B cell (primary cell): ENCODE measurements at regions not wholly inside any gene's neighbourhood (a gene's known extent, or its start where the extent isn't known, plus 50 kb on each side); places are given as distances from the start of the nearest gene placed in this dataset.

ENCODE experiments used
- ATAC-seq: fragments of 200-7000 bp; cut with Tn5 transposase; one replicate; pipeline ENCODE4 v1.10.0; 2021; ENCODE audit warnings: low read depth, mild to moderate bottlenecking, moderate number of reproducible peaks, moderate library complexity
- CTCF ChIA-PET: fragments of 350-600 bp; sonication (Branson Sonifier 250); formaldehyde crosslinking; loops from one replicate; lab custom pipeline; 2021; ENCODE audit warnings: antibody characterized with exemption, inconsistent platforms; lab: Charles Lee
- POLR2A ChIA-PET: fragments of 350-600 bp; sonication (Branson Sonifier 250); formaldehyde crosslinking; loops from one replicate; lab custom pipeline; 2021; ENCODE audit warnings: antibody characterized with exemption; lab: Charles Lee
- DNase-seq: peaks from one replicate; pipeline ENCODE4 v3.0.0; 2013
- H2AFZ ChIP-seq: 2 replicates; pipeline ENCODE4 v1.6.1; 2012; ENCODE audit warnings: mild to moderate bottlenecking, low read depth, low read length; ENCODE audit not compliant: insufficient read depth, poor library complexity, severe bottlenecking
- H3K27ac ChIP-seq, 2 donors: 1 replicate in 1 of 2; 2 replicates in 1 of 2; pipeline ENCODE4 v1.5.1; 2012 to 2013; ENCODE audit warnings: low read length in 2 of 2, mild to moderate bottlenecking in 2 of 2, moderate library complexity in 1 of 2
- H3K27me3 ChIP-seq, 4 experiments: fragments of 200-600 bp in 1 of 4; sonication (generic) in 1 of 4; replicated peaks in 1 of 4; 1 replicate in 2 of 4; 2 replicates in 2 of 4; pipeline versions ENCODE4 v1.6.1 to v1.7.0; 2013 to 2016; ENCODE audit warnings: low read length in 3 of 4, mild to moderate bottlenecking in 2 of 4, mixed read lengths in 1 of 4, moderate library complexity in 1 of 4; ENCODE audit not compliant: insufficient read depth in 4 of 4, control insufficient read depth in 3 of 4; ENCODE audit errors: control extremely low read depth in 1 of 4
- H3K36me3 ChIP-seq, 2 experiments: replicated peaks in 1 of 2; 1 replicate in 1 of 2; 2 replicates in 1 of 2; pipeline versions ENCODE4 v1.6.1 to v1.7.1; 2013; ENCODE audit warnings: low read length in 1 of 2; ENCODE audit not compliant: insufficient read depth in 2 of 2, control insufficient read depth in 1 of 2; ENCODE audit errors: control extremely low read depth in 1 of 2, extremely low read depth in 1 of 2
- H3K4me1 ChIP-seq, 2 donors: fragments of 200-600 bp in 1 of 2; sonication (generic) in 1 of 2; 1 replicate in 1 of 2; 2 replicates in 1 of 2; pipeline versions ENCODE4 v1.5.1 to v1.6.1; 2013 to 2017; ENCODE audit warnings: low read length in 2 of 2; ENCODE audit not compliant: control insufficient read depth in 2 of 2, insufficient read depth in 2 of 2
- H3K4me2 ChIP-seq: replicated peaks from 2 replicates; pipeline ENCODE3; 2012; ENCODE audit warnings: mild to moderate bottlenecking, low read depth, low read length; ENCODE audit not compliant: poor library complexity, severe bottlenecking
- H3K4me3 ChIP-seq, 5 experiments: fragments of 200-600 bp in 1 of 5; sonication (generic) in 1 of 5; 1 replicate in 3 of 5; 2 replicates in 2 of 5; pipeline versions ENCODE4 v1.5.1 to v1.7.0; 2011 to 2016; ENCODE audit warnings: low read length in 4 of 5, mild to moderate bottlenecking in 4 of 5, low read depth in 2 of 5, control low read depth in 1 of 5, moderate library complexity in 1 of 5; ENCODE audit not compliant: insufficient read depth in 1 of 5; ENCODE audit errors: control extremely low read depth in 1 of 5, extremely low read depth in 1 of 5
- H3K79me2 ChIP-seq: fragments of 200-600 bp; sonication (generic); one replicate; pipeline ENCODE4 v1.6.0; 2016; ENCODE audit warnings: low read length; ENCODE audit not compliant: control insufficient read depth, insufficient read depth
- H3K9ac ChIP-seq: fragments of 200-600 bp; sonication (generic); 2 replicates; pipeline ENCODE4 v1.6.1; 2017; ENCODE audit warnings: mild to moderate bottlenecking, low read length, moderate library complexity
- H3K9me3 ChIP-seq, 3 donors: one replicate each; pipeline versions ENCODE4 v1.6.1 to v1.7.1; 2013; ENCODE audit warnings: low read length in 2 of 3; ENCODE audit not compliant: control insufficient read depth in 2 of 3, insufficient read depth in 1 of 3; ENCODE audit errors: control extremely low read depth in 1 of 3
- H4K20me1 ChIP-seq: 2 replicates; pipeline ENCODE4 v1.6.0; 2012; ENCODE audit warnings: mild to moderate bottlenecking, low read length; ENCODE audit not compliant: insufficient read depth, control insufficient read depth, poor library complexity, severe bottlenecking
- H3K27ac Mint-ChIP-seq: one replicate; pipeline ENCODE4 v1.8.0; 2021; ENCODE audit warnings: mixed read lengths
- H3K27me3 Mint-ChIP-seq: one replicate; pipeline ENCODE4 v1.8.0; 2021; ENCODE audit warnings: mixed read lengths
- H3K4me1 Mint-ChIP-seq: one replicate; pipeline ENCODE4 v1.8.0; 2021; ENCODE audit warnings: mixed read lengths
- H3K4me3 Mint-ChIP-seq: one replicate; pipeline ENCODE4 v1.8.0; 2021; ENCODE audit warnings: mixed read lengths
- H3K9me3 Mint-ChIP-seq: one replicate; pipeline ENCODE4 v1.8.0; 2022; ENCODE audit warnings: mixed read lengths; ENCODE audit not compliant: insufficient read depth
- CTCF ChIP-seq: fragments of 200-600 bp; IDR thresholded peaks from one replicate; pipeline ENCODE4 v1.8.0; 2022; ENCODE audit warnings: antibody characterized with exemption, mild to moderate bottlenecking
- EZH2 ChIP-seq: IDR thresholded peaks from 2 replicates; pipeline ENCODE4 v1.6.1; 2012; ENCODE audit warnings: borderline replicate concordance, low read depth, mild to moderate bottlenecking, moderate library complexity, low read length; ENCODE audit not compliant: insufficient read depth, poor library complexity, severe bottlenecking
- WGBS: methylation state at CpG from one replicate; pipeline ENCODE4 v1.1.5; 2013; ENCODE audit warnings: missing lambda C conversion rate; ENCODE audit not compliant: insufficient coverage; 5-methylcytosine and 5-hydroxymethylcytosine counted together
- intact Hi-C: fragments of 100-400 bp; cut with micrococcal nuclease; formaldehyde crosslinking; loops from one replicate; pipeline ENCODE4 v1.10.0; 2022

DNA sequence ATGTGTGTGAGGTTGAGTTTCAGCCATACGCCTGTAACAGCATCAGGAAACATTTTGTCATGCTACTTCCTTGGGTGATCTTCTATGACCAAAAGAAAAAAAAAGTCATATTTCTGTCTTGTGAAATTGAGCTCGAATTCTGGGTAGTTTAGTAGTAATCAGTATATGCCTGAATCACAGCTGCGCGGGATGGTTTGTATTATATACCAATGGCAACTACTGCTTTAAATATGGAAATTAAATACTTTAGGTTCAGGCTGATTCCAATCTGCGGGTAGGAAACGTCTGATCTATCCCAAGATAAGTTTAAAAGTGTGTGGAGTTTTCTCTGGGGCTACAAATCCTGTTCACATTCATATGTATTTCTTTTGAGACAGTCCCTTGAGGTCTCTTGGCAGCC, 115.6 kb upstream of the FERMT1 start:
- TF ChIP-seq EZH2, result no peak
- no peak for TF ChIP-seq CTCF
- H3K36me3 ChIP-seq, result no peaks in the 10 kb centered on the region
- Mint-ChIP-seq H3K27me3 (no peaks in the 10 kb centered on the region), H3K4me3 (no peak overlapping the region), H3K9me3 (no peaks in the 10 kb centered on the region), H3K4me1 (no peaks in the 10 kb centered on the region), H3K27ac (no peak overlapping the region)
- no CpG with 5 or more reads among the region's 6 CpGs for WGBS
- ChIA-PET CTCF (no interaction called here), POLR2A (no interaction called here)
- DNase-seq (no peak), ATAC-seq (no peak)
- intact Hi-C loops, result no loop called here
- no peak overlapping the region for H3K27ac ChIP-seq
- H3K4me3 ChIP-seq, result no peak overlapping the region
- H3K79me2 ChIP-seq, result no peaks in the 10 kb centered on the region
- H3K4me1 ChIP-seq, result no peaks in the 10 kb centered on the region
- no peak overlapping the region for H3K4me2 ChIP-seq
- peaks cover 0 to 3% (median 0%) of the 10 kb centered on the region in 3 donors for H3K9me3 ChIP-seq
- H3K9ac ChIP-seq, result no peak overlapping the region
- no peaks in the 10 kb centered on the region for H3K27me3 ChIP-seq
- H4K20me1 ChIP-seq, result no peaks in the 10 kb centered on the region
- no peak overlapping the region for H2AFZ ChIP-seq

DNA sequence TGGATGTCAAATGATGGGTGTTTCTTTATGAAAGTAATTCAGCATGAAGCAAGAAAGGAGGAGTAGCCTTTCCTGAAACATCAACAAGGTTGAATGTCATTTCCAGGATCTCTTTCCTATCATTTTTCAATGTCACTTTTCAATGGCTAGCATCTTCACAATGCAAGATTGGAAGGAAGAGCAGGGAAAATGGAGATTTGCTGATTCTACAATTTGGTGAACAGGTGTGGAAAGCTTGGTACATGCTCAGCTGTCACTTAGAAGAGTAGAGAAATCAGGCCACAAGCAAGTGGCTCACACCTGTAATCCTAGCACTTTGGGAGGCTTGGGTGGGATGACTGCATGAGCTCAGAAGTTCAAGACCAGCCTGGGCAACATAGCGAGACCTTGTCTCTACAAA, 112.7 kb upstream of the FERMT1 start:
- POLR2A ChIA-PET, result no interaction called here
- no CpG with 5 or more reads among the region's 1 CpG for WGBS

More for the DNA sequence above, 112.7 kb upstream of the FERMT1 start:
- TF ChIP-seq CTCF (no peak), EZH2 (no peak)
- Mint-ChIP-seq H3K27ac (no peak overlapping the region), H3K4me1 (no peaks in the 10 kb centered on the region), H3K4me3 (no peak overlapping the region), H3K27me3 (no peaks in the 10 kb centered on the region), H3K9me3 (no peaks in the 10 kb centered on the region)
- DNase-seq, result no peak
- no peak for ATAC-seq
- Histone ChIP-seq H3K4me1 (no peaks in the 10 kb centered on the region), H3K4me3 (no peak overlapping the region), H3K9me3 (no peaks in the 10 kb centered on the region), H3K36me3 (no peaks in the 10 kb centered on the region), H4K20me1 (no peaks in the 10 kb centered on the region), H3K27ac (no peak overlapping the region), H2AFZ (no peak overlapping the region), H3K79me2 (no peaks in the 10 kb centered on the region), H3K9ac (no peak overlapping the region), H3K4me2 (no peak overlapping the region), H3K27me3 (no peaks in the 10 kb centered on the region)
- intact Hi-C loops, result no loop called here
- CTCF ChIA-PET, result no interaction called here
